Body of pancreas (tissue), 4 donors: ENCODE measurements at regions not wholly inside any gene's neighbourhood (a gene's known extent, or its start where the extent isn't known, plus 50 kb on each side); places are given as distances from the start of the nearest gene placed in this dataset.

Experiments
- POLR2A ChIP-seq, 3 donors: fragments of 450-650 bp; IDR thresholded peaks; one replicate each; pipeline ENCODE4 v1.6.1; 2016; ENCODE audit warnings: antibody characterized with exemption in 3 of 3, mild to moderate bottlenecking in 2 of 3
- TF ChIP-seq, protein P1 (sequence below), 7 experiments: fragments of 450-650 bp in 4 of 7; fragments of 200-600 bp in 3 of 7; sonication (generic) in 3 of 7; IDR thresholded peaks; one replicate each; pipeline ENCODE4 v1.5.1; 2016 to 2019; ENCODE audit warnings: antibody characterized with exemption in 7 of 7

DNA sequence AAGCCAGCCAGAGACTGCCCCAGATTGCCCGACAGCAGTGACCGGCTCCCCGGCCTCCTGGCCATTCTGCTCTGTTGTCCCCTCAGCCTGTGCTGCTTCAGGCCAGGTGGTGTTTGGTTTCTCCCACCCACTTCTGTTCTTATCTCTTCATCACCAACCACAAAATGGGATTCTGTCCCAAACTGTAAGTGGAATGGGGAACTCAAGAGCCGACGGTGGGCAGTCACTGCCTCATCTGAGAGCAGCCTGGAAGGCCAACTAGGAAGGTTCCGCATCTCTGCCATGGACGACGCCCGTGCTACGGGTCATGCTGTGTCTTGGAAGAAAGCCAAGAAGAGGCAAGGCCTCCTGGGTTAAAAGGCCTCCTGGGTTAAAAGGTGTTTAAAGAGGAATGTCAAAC is 219.0 kb upstream of the PIK3R1 start:
- no peak for TF ChIP-seq POLR2A (IDR thresholded peaks at IDR 0.05)
- TF ChIP-seq, protein P1, sequence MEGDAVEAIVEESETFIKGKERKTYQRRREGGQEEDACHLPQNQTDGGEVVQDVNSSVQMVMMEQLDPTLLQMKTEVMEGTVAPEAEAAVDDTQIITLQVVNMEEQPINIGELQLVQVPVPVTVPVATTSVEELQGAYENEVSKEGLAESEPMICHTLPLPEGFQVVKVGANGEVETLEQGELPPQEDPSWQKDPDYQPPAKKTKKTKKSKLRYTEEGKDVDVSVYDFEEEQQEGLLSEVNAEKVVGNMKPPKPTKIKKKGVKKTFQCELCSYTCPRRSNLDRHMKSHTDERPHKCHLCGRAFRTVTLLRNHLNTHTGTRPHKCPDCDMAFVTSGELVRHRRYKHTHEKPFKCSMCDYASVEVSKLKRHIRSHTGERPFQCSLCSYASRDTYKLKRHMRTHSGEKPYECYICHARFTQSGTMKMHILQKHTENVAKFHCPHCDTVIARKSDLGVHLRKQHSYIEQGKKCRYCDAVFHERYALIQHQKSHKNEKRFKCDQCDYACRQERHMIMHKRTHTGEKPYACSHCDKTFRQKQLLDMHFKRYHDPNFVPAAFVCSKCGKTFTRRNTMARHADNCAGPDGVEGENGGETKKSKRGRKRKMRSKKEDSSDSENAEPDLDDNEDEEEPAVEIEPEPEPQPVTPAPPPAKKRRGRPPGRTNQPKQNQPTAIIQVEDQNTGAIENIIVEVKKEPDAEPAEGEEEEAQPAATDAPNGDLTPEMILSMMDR (IDR thresholded peaks at IDR 0.05), result no peak
